Kidney (tissue), 13 donors: ENCODE measurements at regions not wholly inside any gene's neighbourhood (a gene's known extent, or its start where the extent isn't known, plus 50 kb on each side); places are given as distances from the start of the nearest gene placed in this dataset.

ENCODE experiments used
- DNase-seq, 5 donors: peaks; one replicate each; pipeline ENCODE4 v3.0.0-alpha.2; 2013 to 2020
- FAIRE-seq: peaks from 2 replicates; lab custom pipeline; 2012; peaks lifted over from hg19 to GRCh38; lab: Jason Lieb, UNC
- H3K27ac ChIP-seq, 2 donors: one replicate each; pipeline ENCODE4 v1.7.0; 2013; ENCODE audit warnings: low read depth in 2 of 2, low read length in 2 of 2, inconsistent platforms in 1 of 2
- H3K27me3 ChIP-seq: one replicate; pipeline ENCODE4 v1.7.1; 2013; ENCODE audit warnings: low read length, inconsistent platforms; ENCODE audit not compliant: control insufficient read depth, insufficient read depth
- H3K36me3 ChIP-seq, 3 donors: one replicate each; pipeline versions ENCODE4 v1.7.0 to v1.7.1; 2013; ENCODE audit warnings: low read length in 3 of 3, control low read depth in 1 of 3, inconsistent platforms in 1 of 3; ENCODE audit not compliant: insufficient read depth in 3 of 3, control insufficient read depth in 2 of 3
- H3K4me1 ChIP-seq, 3 donors: one replicate each; pipeline versions ENCODE4 v1.7.0 to v1.7.1; 2013; ENCODE audit warnings: low read length in 3 of 3, inconsistent platforms in 1 of 3, low read depth in 1 of 3; ENCODE audit not compliant: control insufficient read depth in 2 of 3, insufficient read depth in 2 of 3
- H3K4me3 ChIP-seq, 3 donors: one replicate each; pipeline versions ENCODE4 v1.7.0 to v1.8.1; 2013; ENCODE audit warnings: low read length in 3 of 3, control low read depth in 1 of 3, inconsistent platforms in 1 of 3
- H3K9ac ChIP-seq, 3 donors: one replicate each; pipeline versions ENCODE4 v1.7.0 to v1.7.1; 2013; ENCODE audit warnings: low read length in 3 of 3, control low read depth in 1 of 3, inconsistent platforms in 1 of 3
- H3K9me3 ChIP-seq, 3 donors: one replicate each; pipeline versions ENCODE4 v1.7.0 to v1.7.1; 2013; ENCODE audit warnings: low read length in 3 of 3, control low read depth in 1 of 3, inconsistent platforms in 1 of 3; ENCODE audit not compliant: control insufficient read depth in 2 of 3, insufficient read depth in 1 of 3
- intact Hi-C: fragments of 100-400 bp; cut with DNase I; formaldehyde crosslinking; loops from one replicate; pipeline ENCODE4 v1.11.1; 2022
- TF ChIP-seq, protein P1 (sequence below): IDR thresholded peaks from 3 replicates; pipeline ENCODE4 v1.5.1; 2012; ENCODE audit warnings: mild to moderate bottlenecking, moderate library complexity, borderline replicate concordance; ENCODE audit not compliant: insufficient read depth; ENCODE audit errors: extremely low read depth
- donor health status: control.
- donor health status: control.
- donor health status: control.
- donor health status: control.
- donor health status: control.
- donor health status: DM: yes; HTN: yes; CAD: no.
- donor health status: Normal renal cell carcinoma (clear cell type).

DNA sequence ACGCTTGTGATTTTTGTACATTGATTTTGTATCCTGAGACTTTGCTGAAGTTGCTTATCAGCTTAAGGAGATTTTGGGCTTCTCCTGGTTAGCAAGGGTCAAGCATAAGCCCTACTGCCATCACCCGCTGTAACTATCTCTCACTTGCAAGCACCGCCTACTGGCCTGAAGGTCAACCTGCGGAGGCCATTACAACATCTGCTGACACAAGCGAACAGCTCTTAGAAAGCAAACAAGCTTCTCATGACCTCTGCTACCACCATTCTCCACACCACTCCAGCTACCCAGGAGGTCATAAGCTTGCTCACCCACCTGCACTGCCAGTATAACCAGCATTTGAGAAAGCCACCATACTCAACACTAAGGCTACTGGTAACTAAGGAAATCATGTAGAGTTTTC, 288.4 kb upstream of the KIRREL3 start:
- DNase-seq (no peak), FAIRE-seq (no peak)
- no peaks in the 10 kb centered on the region for H3K27me3 ChIP-seq
- no peaks in the 10 kb centered on the region for H3K9me3 ChIP-seq
- H3K27ac ChIP-seq = no peak overlapping the region
- H3K9ac ChIP-seq = no peak overlapping the region
- H3K4me1 ChIP-seq = no peaks in the 10 kb centered on the region
- TF ChIP-seq, protein P1, sequence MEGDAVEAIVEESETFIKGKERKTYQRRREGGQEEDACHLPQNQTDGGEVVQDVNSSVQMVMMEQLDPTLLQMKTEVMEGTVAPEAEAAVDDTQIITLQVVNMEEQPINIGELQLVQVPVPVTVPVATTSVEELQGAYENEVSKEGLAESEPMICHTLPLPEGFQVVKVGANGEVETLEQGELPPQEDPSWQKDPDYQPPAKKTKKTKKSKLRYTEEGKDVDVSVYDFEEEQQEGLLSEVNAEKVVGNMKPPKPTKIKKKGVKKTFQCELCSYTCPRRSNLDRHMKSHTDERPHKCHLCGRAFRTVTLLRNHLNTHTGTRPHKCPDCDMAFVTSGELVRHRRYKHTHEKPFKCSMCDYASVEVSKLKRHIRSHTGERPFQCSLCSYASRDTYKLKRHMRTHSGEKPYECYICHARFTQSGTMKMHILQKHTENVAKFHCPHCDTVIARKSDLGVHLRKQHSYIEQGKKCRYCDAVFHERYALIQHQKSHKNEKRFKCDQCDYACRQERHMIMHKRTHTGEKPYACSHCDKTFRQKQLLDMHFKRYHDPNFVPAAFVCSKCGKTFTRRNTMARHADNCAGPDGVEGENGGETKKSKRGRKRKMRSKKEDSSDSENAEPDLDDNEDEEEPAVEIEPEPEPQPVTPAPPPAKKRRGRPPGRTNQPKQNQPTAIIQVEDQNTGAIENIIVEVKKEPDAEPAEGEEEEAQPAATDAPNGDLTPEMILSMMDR = no peak
- intact Hi-C loops = no loop called here
- H3K36me3 ChIP-seq = no peaks in the 10 kb centered on the region
- no peak overlapping the region for H3K4me3 ChIP-seq

DNA sequence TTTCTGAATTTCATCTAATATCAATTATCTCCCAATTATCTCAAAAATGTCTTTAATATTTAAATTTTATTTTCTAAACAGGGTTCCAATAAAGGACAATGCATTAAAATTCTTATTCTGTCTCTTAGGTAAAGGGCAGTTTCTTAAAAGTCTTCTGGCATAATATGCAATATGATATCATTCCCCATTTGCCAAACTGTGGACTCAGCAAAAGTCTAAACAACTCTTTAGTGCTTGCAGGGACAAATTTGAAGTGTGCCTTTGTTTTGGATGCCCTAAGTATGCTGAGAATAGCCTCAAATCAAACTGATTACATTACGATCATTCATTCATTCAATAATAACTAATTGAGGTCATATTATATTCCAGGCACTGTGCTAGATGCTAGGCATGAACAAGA, 281.0 kb upstream of the KIRREL3 start:
- H3K27me3 ChIP-seq = no peaks in the 10 kb centered on the region
- FAIRE-seq = no peak
- H3K4me1 ChIP-seq = no peaks in the 10 kb centered on the region
- no peak overlapping the region for H3K27ac ChIP-seq
- H3K4me3 ChIP-seq = no peak overlapping the region
- no peak overlapping the region for H3K9ac ChIP-seq
- DNase-seq = no peak
- no peaks in the 10 kb centered on the region for H3K9me3 ChIP-seq
- no peaks in the 10 kb centered on the region for H3K36me3 ChIP-seq
- intact Hi-C loops = no loop called here
- TF ChIP-seq, protein P1 = no peak

DNA sequence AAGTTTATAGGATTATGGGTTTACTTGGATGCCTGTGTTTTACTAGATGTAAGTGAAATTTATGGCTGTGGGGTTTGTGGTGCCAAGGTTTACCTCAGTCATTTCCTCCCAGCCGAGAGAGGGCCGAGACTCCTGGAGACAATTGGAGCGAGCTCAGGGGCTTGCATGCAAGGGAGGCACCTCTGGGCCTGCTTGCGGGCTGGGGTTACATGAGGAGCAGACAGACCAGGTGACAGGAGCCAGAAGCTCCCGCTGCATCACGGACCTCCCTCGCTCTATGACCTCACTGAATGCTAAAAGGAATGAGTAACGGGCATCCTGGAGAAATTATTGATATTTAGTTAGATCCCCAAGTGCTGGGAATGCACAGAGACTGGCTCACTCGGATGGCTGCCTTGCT, 275.2 kb upstream of the KIRREL3 start:
- no peaks in the 10 kb centered on the region for H3K4me1 ChIP-seq
- intact Hi-C loops = no loop called here
- TF ChIP-seq, protein P1 = no peak
- no peaks in the 10 kb centered on the region for H3K9me3 ChIP-seq
- DNase-seq (no peak), FAIRE-seq (no peak)
- no peak overlapping the region for H3K27ac ChIP-seq
- H3K27me3 ChIP-seq = no peaks in the 10 kb centered on the region
- H3K9ac ChIP-seq = no peak overlapping the region
- no peaks in the 10 kb centered on the region for H3K36me3 ChIP-seq
- no peak overlapping the region for H3K4me3 ChIP-seq

GRCh38 chr11:127274328-127274676, 273.7 kb upstream of the KIRREL3 start:
- Histone ChIP-seq H3K9me3 (no peaks in the 10 kb centered on the region), H3K4me3 (no peak overlapping the region), H3K4me1 (no peaks in the 10 kb centered on the region), H3K9ac (no peak overlapping the region), H3K36me3 (no peaks in the 10 kb centered on the region), H3K27ac (no peak overlapping the region), H3K27me3 (no peaks in the 10 kb centered on the region)
- TF ChIP-seq, protein P1 = no peak
- DNase-seq (no peak), FAIRE-seq (no peak)
- intact Hi-C loops = no loop called here
